ENCODE measurements at regions not wholly inside any gene's neighbourhood (a gene's known extent, or its start where the extent isn't known, plus 50 kb on each side); places are given as distances from the start of the nearest gene placed in this dataset.

DNA sequence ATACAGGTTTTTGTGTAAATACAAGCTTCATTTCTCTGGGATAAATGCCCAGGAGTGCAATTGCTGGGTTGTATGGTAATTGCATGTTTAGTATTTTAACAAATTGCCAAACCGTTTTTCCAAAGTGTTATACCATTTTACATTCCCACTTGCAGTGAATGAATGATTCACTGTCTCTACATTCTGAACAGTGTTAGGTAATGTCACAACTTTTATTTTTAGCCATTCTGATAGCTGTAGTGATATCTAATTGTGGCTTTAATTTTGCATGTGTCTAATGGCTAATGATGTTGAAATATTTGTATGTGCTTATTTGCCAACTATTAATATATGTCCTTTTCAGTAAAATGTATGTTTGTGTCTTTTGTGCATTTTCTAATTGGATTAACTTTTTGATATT is 156.9 kb upstream of the CES5A start:
- TF ChIP-seq POLR2A (IDR thresholded peaks at IDR 0.05) (no peak), EP300 (IDR thresholded peaks at IDR 0.05) (no peak)
- TF ChIP-seq, protein P1, sequence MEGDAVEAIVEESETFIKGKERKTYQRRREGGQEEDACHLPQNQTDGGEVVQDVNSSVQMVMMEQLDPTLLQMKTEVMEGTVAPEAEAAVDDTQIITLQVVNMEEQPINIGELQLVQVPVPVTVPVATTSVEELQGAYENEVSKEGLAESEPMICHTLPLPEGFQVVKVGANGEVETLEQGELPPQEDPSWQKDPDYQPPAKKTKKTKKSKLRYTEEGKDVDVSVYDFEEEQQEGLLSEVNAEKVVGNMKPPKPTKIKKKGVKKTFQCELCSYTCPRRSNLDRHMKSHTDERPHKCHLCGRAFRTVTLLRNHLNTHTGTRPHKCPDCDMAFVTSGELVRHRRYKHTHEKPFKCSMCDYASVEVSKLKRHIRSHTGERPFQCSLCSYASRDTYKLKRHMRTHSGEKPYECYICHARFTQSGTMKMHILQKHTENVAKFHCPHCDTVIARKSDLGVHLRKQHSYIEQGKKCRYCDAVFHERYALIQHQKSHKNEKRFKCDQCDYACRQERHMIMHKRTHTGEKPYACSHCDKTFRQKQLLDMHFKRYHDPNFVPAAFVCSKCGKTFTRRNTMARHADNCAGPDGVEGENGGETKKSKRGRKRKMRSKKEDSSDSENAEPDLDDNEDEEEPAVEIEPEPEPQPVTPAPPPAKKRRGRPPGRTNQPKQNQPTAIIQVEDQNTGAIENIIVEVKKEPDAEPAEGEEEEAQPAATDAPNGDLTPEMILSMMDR (IDR thresholded peaks at IDR 0.05): no peak
- no peak for DNase-seq
- Histone ChIP-seq H3K4me3 (no peak overlapping the region), H3K27me3 (no peaks in the 10 kb centered on the region), H3K36me3 (no peaks in the 10 kb centered on the region), H3K9me3 (no peaks in the 10 kb centered on the region), H3K4me1 (ENCODE audit: insufficient read depth) (no peaks in the 10 kb centered on the region), H3K27ac (no peak overlapping the region)
- 66 to 79% (median 74%) methylated on average over 1 of the region's 1 CpG for WGBS, 3 donors
- intact Hi-C loops (cut with DNase I): no loop called here

DNA sequence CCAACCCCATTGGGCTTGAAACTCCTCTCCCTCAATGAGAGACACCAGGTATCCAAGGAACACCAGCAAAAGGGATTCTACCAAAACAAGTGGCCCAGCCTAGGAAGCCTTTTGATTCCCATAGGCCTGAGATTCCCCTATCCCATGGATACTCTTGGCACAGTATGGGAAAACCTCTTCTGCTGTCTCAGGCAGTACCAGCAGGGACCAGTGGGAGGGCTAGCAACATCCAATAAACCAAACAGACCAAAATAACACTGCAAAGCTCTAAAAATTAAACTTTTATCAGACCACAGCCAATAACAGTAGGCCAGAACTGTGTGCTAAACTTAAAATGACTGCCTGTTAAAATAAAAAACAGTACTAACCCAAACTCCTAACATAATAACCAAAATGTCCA is 153.9 kb upstream of the CES5A start:
- no peaks in the 10 kb centered on the region for H3K9me3 ChIP-seq
- no peak for DNase-seq
- TF ChIP-seq, protein P1 (IDR thresholded peaks at IDR 0.05): no peak
- TF ChIP-seq POLR2A (IDR thresholded peaks at IDR 0.05): no peak
- no peak for TF ChIP-seq EP300 (IDR thresholded peaks at IDR 0.05)
- no peak overlapping the region for H3K27ac ChIP-seq
- no peaks in the 10 kb centered on the region for H3K4me1 ChIP-seq (ENCODE audit: insufficient read depth)
- no peaks in the 10 kb centered on the region for H3K36me3 ChIP-seq
- no peaks in the 10 kb centered on the region for H3K27me3 ChIP-seq
- H3K4me3 ChIP-seq: no peak overlapping the region
- intact Hi-C loops (cut with DNase I): no loop called here

DNA sequence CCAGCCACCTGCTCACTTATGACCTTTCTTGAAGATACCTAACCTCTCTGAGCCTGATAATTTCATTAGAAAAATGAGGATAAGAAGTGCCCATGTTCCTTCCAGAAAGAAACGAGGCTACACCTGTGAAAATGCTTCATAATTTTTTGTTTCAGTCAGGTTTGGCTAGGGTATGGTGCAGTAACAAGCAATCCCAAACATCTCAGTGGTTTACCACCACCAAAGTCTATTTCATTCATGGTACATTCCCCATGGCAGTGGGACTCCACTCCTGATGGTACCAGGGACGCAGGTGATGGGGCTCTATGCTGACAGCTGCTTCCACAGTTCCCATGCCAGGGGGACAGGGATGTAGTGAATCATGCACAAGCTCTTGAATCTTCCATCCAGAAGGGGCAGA is 147.6 kb upstream of the CES5A start:
- H3K4me1 ChIP-seq (ENCODE audit: insufficient read depth): no peaks in the 10 kb centered on the region
- WGBS, 3 donors: 47 to 63% (median 58%) methylated on average over 2 of the region's 2 CpGs
- H3K27ac ChIP-seq: no peak overlapping the region
- DNase-seq: no peak
- H3K27me3 ChIP-seq: no peaks in the 10 kb centered on the region
- no peaks in the 10 kb centered on the region for H3K9me3 ChIP-seq
- H3K4me3 ChIP-seq: no peak overlapping the region
- intact Hi-C loops (cut with DNase I): no loop called here
- TF ChIP-seq EP300 (IDR thresholded peaks at IDR 0.05) (no peak), POLR2A (IDR thresholded peaks at IDR 0.05) (no peak)
- TF ChIP-seq, protein P1 (IDR thresholded peaks at IDR 0.05): no peak
- H3K36me3 ChIP-seq: no peaks in the 10 kb centered on the region

DNA sequence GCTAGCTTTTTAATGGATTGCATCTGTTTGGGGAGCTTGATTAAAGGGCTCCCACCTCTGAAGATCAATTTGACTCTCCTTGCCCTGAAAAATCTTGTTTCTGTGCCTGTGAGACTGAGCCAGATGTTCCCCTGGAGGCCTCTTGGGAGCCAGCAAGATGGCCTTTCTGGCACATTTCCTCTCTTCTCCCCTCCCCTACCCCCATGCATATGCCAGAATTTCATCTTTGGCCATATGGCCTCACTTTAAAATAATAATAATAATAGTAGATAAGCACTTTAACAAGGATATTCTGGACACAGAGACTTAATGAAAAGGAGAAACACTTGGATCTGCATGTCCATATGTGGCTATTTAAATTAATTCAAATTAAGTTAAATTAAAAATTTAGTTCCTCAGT is 144.1 kb upstream of the CES5A start:
- Histone ChIP-seq H3K27ac (no peak overlapping the region), H3K36me3 (no peaks in the 10 kb centered on the region), H3K9me3 (no peaks in the 10 kb centered on the region), H3K4me1 (ENCODE audit: insufficient read depth) (no peaks in the 10 kb centered on the region), H3K4me3 (no peak overlapping the region), H3K27me3 (no peaks in the 10 kb centered on the region)
- no peak for DNase-seq
- TF ChIP-seq POLR2A (IDR thresholded peaks at IDR 0.05) (no peak), EP300 (IDR thresholded peaks at IDR 0.05) (no peak)
- TF ChIP-seq, protein P1 (IDR thresholded peaks at IDR 0.05): no peak
- intact Hi-C loops (cut with DNase I): no loop called here

Measured in ovary (tissue), 7 donors.